Lung (tissue), 11 donors: ENCODE measurements at regions not wholly inside any gene's neighbourhood (a gene's known extent, or its start where the extent isn't known, plus 50 kb on each side); places are given as distances from the start of the nearest gene placed in this dataset.
"Not testable (repeated sequence)": the region's sequence is repeated elsewhere in the genome, so short reads cannot be mapped to it uniquely, and the experiment has no call there.

Experiments used
- ATAC-seq: fragments of 200-7000 bp; cut with Tn5 transposase; one replicate; pipeline ENCODE4 v1.9.1; 2020; ENCODE audit warnings: moderate number of reproducible peaks; ENCODE audit not compliant: insufficient read depth, low FRiP score
- DNase-seq, 3 donors: peaks; one replicate each; pipeline ENCODE4 v3.0.0-alpha.2; 2013 to 2017
- H3K27ac ChIP-seq, 2 donors: one replicate each; pipeline ENCODE4 v1.5.1; 2013; ENCODE audit warnings: mild to moderate bottlenecking in 2 of 2, moderate library complexity in 2 of 2, control low read depth in 1 of 2, inconsistent platforms in 1 of 2, low read depth in 1 of 2, low read length in 1 of 2
- H3K27me3 ChIP-seq, 3 donors: one replicate each; pipeline ENCODE4 v1.5.1; 2013; ENCODE audit warnings: low read length in 2 of 3; ENCODE audit not compliant: control insufficient read depth in 3 of 3, insufficient read depth in 3 of 3
- H3K36me3 ChIP-seq, 4 donors: one replicate each; pipeline ENCODE4 v1.5.1; 2013; ENCODE audit warnings: low read length in 4 of 4, mild to moderate bottlenecking in 1 of 4, moderate library complexity in 1 of 4; ENCODE audit not compliant: control insufficient read depth in 4 of 4, insufficient read depth in 4 of 4
- H3K4me1 ChIP-seq, 5 donors: one replicate each; pipeline ENCODE4 v1.5.1; 2013; ENCODE audit warnings: low read length in 5 of 5, mild to moderate bottlenecking in 2 of 5, moderate library complexity in 1 of 5; ENCODE audit not compliant: control insufficient read depth in 5 of 5, insufficient read depth in 5 of 5
- H3K4me3 ChIP-seq: one replicate; pipeline ENCODE4 v1.5.1; 2013; ENCODE audit warnings: mild to moderate bottlenecking, control low read depth, moderate library complexity
- H3K9ac ChIP-seq, 2 donors: one replicate each; pipeline ENCODE4 v1.5.1; 2013; ENCODE audit warnings: low read length in 2 of 2, control low read depth in 1 of 2; ENCODE audit not compliant: insufficient read depth in 1 of 2
- H3K9me3 ChIP-seq, 4 donors: one replicate each; pipeline ENCODE4 v1.5.1; 2013; ENCODE audit warnings: low read length in 3 of 4, mild to moderate bottlenecking in 1 of 4, moderate library complexity in 1 of 4; ENCODE audit not compliant: control insufficient read depth in 4 of 4, insufficient read depth in 3 of 4
- CTCF ChIP-seq: IDR thresholded peaks from 2 replicates; pipeline ENCODE4 v1.5.1; 2012; ENCODE audit warnings: mild to moderate bottlenecking; ENCODE audit errors: control extremely low read depth, extremely low read depth
- WGBS, 2 donors: extraction: QIAGEN DNeasy Blood & Tissue Kit; methylation state at CpG; one replicate each; pipeline ENCODE4 v1.1.7; 2013; 5-methylcytosine and 5-hydroxymethylcytosine counted together
- donor health status: control.
- donor health status: control.
- donor health status: Bipolar disorder and iron deficiency.
- donor health status: healthy.
- donor health status: DM: yes; HTN: yes; CAD: no.

- H3K9ac ChIP-seq, ATAC-seq, H3K9me3 ChIP-seq, H3K27me3 ChIP-seq, DNase-seq, H3K36me3 ChIP-seq, H3K4me3 ChIP-seq, H3K4me1 ChIP-seq, H3K27ac ChIP-seq: not testable (repeated sequence)
- 77 to 87% methylated on average over 6 of the region's 6 CpGs for WGBS, 2 donors
These were observed 60.2 kb upstream of the PRSS3 start for GRCh38 chr9:33734941-33735835.

- WGBS, 2 donors, result 29 to 30% methylated on average over 5 of the region's 5 CpGs
- DNase-seq (peak; percentile 30 to 39 (median 33)), ATAC-seq (no peak)
- no peak overlapping the region for H3K4me3 ChIP-seq
- no peaks in the 10 kb centered on the region for H3K27me3 ChIP-seq
- H3K4me1 ChIP-seq, result no peaks in the 10 kb centered on the region
- no peaks in the 10 kb centered on the region for H3K9me3 ChIP-seq
- H3K36me3 ChIP-seq, result no peaks in the 10 kb centered on the region
- no peak overlapping the region for H3K9ac ChIP-seq
- H3K27ac ChIP-seq, result no peak overlapping the region
- peak; percentile 11 for TF ChIP-seq CTCF
These were observed 57.4 kb upstream of the PRSS3 start for GRCh38 chr9:33737811-33738606.

- H3K9ac ChIP-seq, result no peak overlapping the region
- no peak overlapping the region for H3K4me3 ChIP-seq
- no peaks in the 10 kb centered on the region for H3K27me3 ChIP-seq
- no peak overlapping the region for H3K27ac ChIP-seq
- no peaks in the 10 kb centered on the region for H3K4me1 ChIP-seq
- ATAC-seq, result no peak
- no peaks in the 10 kb centered on the region for H3K36me3 ChIP-seq
- DNase-seq, result no peak
- TF ChIP-seq CTCF, result no peak
- H3K9me3 ChIP-seq, result no peaks in the 10 kb centered on the region
These were observed 56.0 kb upstream of the PRSS3 start for GRCh38 chr9:33739398-33739797.

GRCh38 chr9:33740075-33740474 lies 55.3 kb upstream of the PRSS3 start:
- H3K9me3 ChIP-seq, result no peaks in the 10 kb centered on the region
- no peak overlapping the region for H3K4me3 ChIP-seq
- DNase-seq (no peak), ATAC-seq (no peak)
- no peaks in the 10 kb centered on the region for H3K4me1 ChIP-seq
- no peaks in the 10 kb centered on the region for H3K36me3 ChIP-seq
- TF ChIP-seq CTCF, result no peak
- WGBS, 2 donors, result 90 to 98% methylated on average over 1 of the region's 1 CpG
- no peaks in the 10 kb centered on the region for H3K27me3 ChIP-seq
- H3K27ac ChIP-seq, result no peak overlapping the region
- H3K9ac ChIP-seq, result no peak overlapping the region

- H3K36me3 ChIP-seq, H3K4me1 ChIP-seq, H3K4me3 ChIP-seq, H3K9me3 ChIP-seq, ATAC-seq, H3K27me3 ChIP-seq, H3K27ac ChIP-seq, DNase-seq, H3K9ac ChIP-seq: not testable (repeated sequence)
- WGBS, 2 donors, result 70 to 76% methylated on average over 1 of the region's 1 CpG
These were observed 54.4 kb upstream of the PRSS3 start for GRCh38 chr9:33740958-33741357.
